ENCODE measurements at regions not wholly inside any gene's neighbourhood (a gene's known extent, or its start where the extent isn't known, plus 50 kb on each side); places are given as distances from the start of the nearest gene placed in this dataset.

DNA sequence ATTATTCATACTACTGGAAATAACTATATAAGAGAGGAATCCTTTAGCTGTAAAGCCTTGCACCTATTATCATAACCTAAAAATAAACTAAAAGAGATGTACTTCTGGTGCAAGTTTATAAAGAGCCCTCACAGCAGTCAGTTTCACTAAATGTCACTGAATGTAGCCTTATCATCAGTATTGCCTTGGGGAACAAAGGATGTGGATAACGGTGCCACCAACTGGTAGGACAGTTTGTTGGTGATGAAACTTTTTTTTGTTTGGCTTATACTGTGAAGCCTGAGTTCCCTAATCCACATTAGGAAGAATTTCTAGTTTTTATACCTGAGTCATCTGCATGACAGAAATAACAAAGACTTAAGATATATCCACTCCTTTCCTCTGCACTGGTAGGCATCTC lies 117.9 kb upstream of the COL1A2 start:
- H4K20me1 ChIP-seq (replicated peaks; ENCODE audit: insufficient read depth), result no peaks in the 10 kb centered on the region
- no peaks in the 10 kb centered on the region for H3K36me3 Mint-ChIP-seq (ENCODE audit: low read depth)
- H3F3A ChIP-seq (replicated peaks; ENCODE audit: low read depth), result no peaks in the 10 kb centered on the region
- H2AFZ ChIP-seq, result no peak overlapping the region
- H3K4me3 Mint-ChIP-seq, result no peak overlapping the region
- no peaks in the 10 kb centered on the region for H3K4me1 ChIP-seq (ENCODE audit: insufficient read depth)
- no peaks in the 10 kb centered on the region for H3K4me1 Mint-ChIP-seq
- peak; percentile 74 for ATAC-seq
- no peaks in the 10 kb centered on the region for H3K27me3 ChIP-seq (ENCODE audit: insufficient read depth)
- H3K27ac ChIP-seq (ENCODE audit: low read depth), result no peak overlapping the region
- H3K4me2 ChIP-seq, result no peak overlapping the region
- H3K27ac Mint-ChIP-seq, result no peak overlapping the region
- no peaks in the 10 kb centered on the region for H3K27me3 Mint-ChIP-seq (ENCODE audit: insufficient read depth, low read depth, poor library complexity)
- no peaks in the 10 kb centered on the region for H3K79me2 ChIP-seq (replicated peaks; ENCODE audit: insufficient read depth)
- no peaks in the 10 kb centered on the region for H3K36me3 ChIP-seq (ENCODE audit: insufficient read depth)
- no peaks in the 10 kb centered on the region for H3K9me2 ChIP-seq (ENCODE audit: insufficient read depth)
- no peak overlapping the region for H3K4me3 ChIP-seq
- no peak for TF ChIP-seq JUNB (IDR thresholded peaks at IDR 0.05; ENCODE audit: unreplicated experiment)
- TF ChIP-seq, protein P1, sequence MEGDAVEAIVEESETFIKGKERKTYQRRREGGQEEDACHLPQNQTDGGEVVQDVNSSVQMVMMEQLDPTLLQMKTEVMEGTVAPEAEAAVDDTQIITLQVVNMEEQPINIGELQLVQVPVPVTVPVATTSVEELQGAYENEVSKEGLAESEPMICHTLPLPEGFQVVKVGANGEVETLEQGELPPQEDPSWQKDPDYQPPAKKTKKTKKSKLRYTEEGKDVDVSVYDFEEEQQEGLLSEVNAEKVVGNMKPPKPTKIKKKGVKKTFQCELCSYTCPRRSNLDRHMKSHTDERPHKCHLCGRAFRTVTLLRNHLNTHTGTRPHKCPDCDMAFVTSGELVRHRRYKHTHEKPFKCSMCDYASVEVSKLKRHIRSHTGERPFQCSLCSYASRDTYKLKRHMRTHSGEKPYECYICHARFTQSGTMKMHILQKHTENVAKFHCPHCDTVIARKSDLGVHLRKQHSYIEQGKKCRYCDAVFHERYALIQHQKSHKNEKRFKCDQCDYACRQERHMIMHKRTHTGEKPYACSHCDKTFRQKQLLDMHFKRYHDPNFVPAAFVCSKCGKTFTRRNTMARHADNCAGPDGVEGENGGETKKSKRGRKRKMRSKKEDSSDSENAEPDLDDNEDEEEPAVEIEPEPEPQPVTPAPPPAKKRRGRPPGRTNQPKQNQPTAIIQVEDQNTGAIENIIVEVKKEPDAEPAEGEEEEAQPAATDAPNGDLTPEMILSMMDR (conservative IDR thresholded peaks at IDR 0.05; ENCODE audit: low read depth in 2 of 2), result peak; percentile 52 to 85
- DNase-seq (ENCODE audit: low spot score), result peak; percentile 62
- H3K9me3 Mint-ChIP-seq, result no peaks in the 10 kb centered on the region

DNA sequence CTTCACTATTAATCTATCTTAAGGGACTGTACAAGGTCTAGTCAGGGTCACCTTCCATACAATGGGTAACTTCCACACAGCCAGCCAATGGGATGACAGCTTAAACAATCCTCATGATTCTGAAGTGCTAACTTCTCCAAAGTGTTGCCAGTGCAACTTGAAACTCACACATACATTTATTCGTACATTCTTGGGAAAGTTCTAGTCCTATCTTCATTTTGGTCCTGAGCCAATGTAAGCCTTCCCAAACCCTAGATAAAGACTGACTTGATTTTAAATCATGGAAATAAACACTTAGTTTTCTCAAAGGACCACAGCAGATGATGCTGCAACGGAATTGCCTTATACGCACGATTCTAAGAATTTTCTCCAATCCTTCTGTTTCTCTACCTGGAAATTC lies 117.5 kb upstream of the COL1A2 start:
- H3K9me3 Mint-ChIP-seq, result no peaks in the 10 kb centered on the region
- H4K20me1 ChIP-seq (replicated peaks; ENCODE audit: insufficient read depth), result no peaks in the 10 kb centered on the region
- no peaks in the 10 kb centered on the region for H3K27me3 ChIP-seq (ENCODE audit: insufficient read depth)
- H3K4me2 ChIP-seq, result no peak overlapping the region
- TF ChIP-seq POLR2AphosphoS5 (IDR thresholded peaks at IDR 0.05; ENCODE audit: low read depth), result no peak
- TF ChIP-seq CREB1 (CRISPR knock-in tag; IDR thresholded peaks at IDR 0.05; ENCODE audit: low read depth), result no peak
- no peak overlapping the region for H3K4me3 ChIP-seq
- no peaks in the 10 kb centered on the region for H3K4me1 Mint-ChIP-seq
- H3K27ac Mint-ChIP-seq, result no peak overlapping the region
- no peak overlapping the region for H3K4me3 Mint-ChIP-seq
- H3K27me3 Mint-ChIP-seq (ENCODE audit: insufficient read depth, low read depth, poor library complexity), result no peaks in the 10 kb centered on the region
- H3K4me1 ChIP-seq (ENCODE audit: insufficient read depth), result no peaks in the 10 kb centered on the region
- no peaks in the 10 kb centered on the region for H3K79me2 ChIP-seq (replicated peaks; ENCODE audit: insufficient read depth)
- DNase-seq (ENCODE audit: low spot score) (no peak), ATAC-seq (no peak)
- no peaks in the 10 kb centered on the region for H3K9me2 ChIP-seq (ENCODE audit: insufficient read depth)
- H3K27ac ChIP-seq (ENCODE audit: low read depth), result no peak overlapping the region
- H2AFZ ChIP-seq, result no peak overlapping the region
- no peaks in the 10 kb centered on the region for H3K36me3 Mint-ChIP-seq (ENCODE audit: low read depth)
- no peaks in the 10 kb centered on the region for H3K36me3 ChIP-seq (ENCODE audit: insufficient read depth)
- no peaks in the 10 kb centered on the region for H3F3A ChIP-seq (replicated peaks; ENCODE audit: low read depth)

DNA sequence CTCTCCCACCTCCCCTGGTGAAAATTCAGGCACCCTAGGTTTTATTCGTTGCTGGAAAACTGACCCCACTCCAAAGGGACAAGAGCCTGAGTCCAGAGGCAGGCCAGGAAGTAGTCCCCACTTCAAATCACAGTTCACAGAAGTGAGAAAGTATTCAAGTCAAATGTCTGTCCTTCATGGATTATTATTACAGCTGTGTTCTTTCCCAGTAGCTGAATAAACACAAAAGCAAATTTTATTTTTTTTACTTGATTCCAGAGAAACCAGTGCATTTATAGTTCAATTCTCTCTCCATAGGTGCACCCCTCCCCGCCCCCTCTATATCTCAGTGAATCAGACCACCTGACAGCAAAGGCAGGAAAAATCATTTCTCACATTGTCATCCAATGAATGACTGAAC lies 113.8 kb upstream of the COL1A2 start:
- ATAC-seq, result no peak
- no peaks in the 10 kb centered on the region for H3K79me2 ChIP-seq (replicated peaks; ENCODE audit: insufficient read depth)
- Mint-ChIP-seq H3K27me3 (ENCODE audit: insufficient read depth, low read depth, poor library complexity) (no peaks in the 10 kb centered on the region), H3K36me3 (ENCODE audit: low read depth) (no peaks in the 10 kb centered on the region), H3K4me1 (no peaks in the 10 kb centered on the region), H3K9me3 (no peaks in the 10 kb centered on the region), H3K27ac (no peak overlapping the region), H3K4me3 (no peak overlapping the region)
- H3F3A ChIP-seq (replicated peaks; ENCODE audit: low read depth), result no peaks in the 10 kb centered on the region
- H3K4me3 ChIP-seq, result no peak overlapping the region
- no peak overlapping the region for H3K4me2 ChIP-seq
- H4K20me1 ChIP-seq (replicated peaks; ENCODE audit: insufficient read depth), result no peaks in the 10 kb centered on the region
- no peak overlapping the region for H2AFZ ChIP-seq
- no peaks in the 10 kb centered on the region for H3K36me3 ChIP-seq (ENCODE audit: insufficient read depth)
- no peak overlapping the region for H3K27ac ChIP-seq (ENCODE audit: low read depth)
- H3K4me1 ChIP-seq (ENCODE audit: insufficient read depth), result no peaks in the 10 kb centered on the region
- no peaks in the 10 kb centered on the region for H3K9me2 ChIP-seq (ENCODE audit: insufficient read depth)
- no peak for DNase-seq (ENCODE audit: low spot score)
- no peaks in the 10 kb centered on the region for H3K27me3 ChIP-seq (ENCODE audit: insufficient read depth)
- TF ChIP-seq ZNF331 (CRISPR knock-in tag; IDR thresholded peaks at IDR 0.05; ENCODE audit: low read depth) (no peak), JUNB (IDR thresholded peaks at IDR 0.05; ENCODE audit: unreplicated experiment) (no peak), EZH2 (IDR thresholded peaks at IDR 0.05; ENCODE audit: low read depth, unreplicated experiment) (no peak)
- TF ChIP-seq, protein P1 (conservative IDR thresholded peaks at IDR 0.05; ENCODE audit: low read depth in 2 of 2), result no peak
- TF ChIP-seq, protein P2, sequence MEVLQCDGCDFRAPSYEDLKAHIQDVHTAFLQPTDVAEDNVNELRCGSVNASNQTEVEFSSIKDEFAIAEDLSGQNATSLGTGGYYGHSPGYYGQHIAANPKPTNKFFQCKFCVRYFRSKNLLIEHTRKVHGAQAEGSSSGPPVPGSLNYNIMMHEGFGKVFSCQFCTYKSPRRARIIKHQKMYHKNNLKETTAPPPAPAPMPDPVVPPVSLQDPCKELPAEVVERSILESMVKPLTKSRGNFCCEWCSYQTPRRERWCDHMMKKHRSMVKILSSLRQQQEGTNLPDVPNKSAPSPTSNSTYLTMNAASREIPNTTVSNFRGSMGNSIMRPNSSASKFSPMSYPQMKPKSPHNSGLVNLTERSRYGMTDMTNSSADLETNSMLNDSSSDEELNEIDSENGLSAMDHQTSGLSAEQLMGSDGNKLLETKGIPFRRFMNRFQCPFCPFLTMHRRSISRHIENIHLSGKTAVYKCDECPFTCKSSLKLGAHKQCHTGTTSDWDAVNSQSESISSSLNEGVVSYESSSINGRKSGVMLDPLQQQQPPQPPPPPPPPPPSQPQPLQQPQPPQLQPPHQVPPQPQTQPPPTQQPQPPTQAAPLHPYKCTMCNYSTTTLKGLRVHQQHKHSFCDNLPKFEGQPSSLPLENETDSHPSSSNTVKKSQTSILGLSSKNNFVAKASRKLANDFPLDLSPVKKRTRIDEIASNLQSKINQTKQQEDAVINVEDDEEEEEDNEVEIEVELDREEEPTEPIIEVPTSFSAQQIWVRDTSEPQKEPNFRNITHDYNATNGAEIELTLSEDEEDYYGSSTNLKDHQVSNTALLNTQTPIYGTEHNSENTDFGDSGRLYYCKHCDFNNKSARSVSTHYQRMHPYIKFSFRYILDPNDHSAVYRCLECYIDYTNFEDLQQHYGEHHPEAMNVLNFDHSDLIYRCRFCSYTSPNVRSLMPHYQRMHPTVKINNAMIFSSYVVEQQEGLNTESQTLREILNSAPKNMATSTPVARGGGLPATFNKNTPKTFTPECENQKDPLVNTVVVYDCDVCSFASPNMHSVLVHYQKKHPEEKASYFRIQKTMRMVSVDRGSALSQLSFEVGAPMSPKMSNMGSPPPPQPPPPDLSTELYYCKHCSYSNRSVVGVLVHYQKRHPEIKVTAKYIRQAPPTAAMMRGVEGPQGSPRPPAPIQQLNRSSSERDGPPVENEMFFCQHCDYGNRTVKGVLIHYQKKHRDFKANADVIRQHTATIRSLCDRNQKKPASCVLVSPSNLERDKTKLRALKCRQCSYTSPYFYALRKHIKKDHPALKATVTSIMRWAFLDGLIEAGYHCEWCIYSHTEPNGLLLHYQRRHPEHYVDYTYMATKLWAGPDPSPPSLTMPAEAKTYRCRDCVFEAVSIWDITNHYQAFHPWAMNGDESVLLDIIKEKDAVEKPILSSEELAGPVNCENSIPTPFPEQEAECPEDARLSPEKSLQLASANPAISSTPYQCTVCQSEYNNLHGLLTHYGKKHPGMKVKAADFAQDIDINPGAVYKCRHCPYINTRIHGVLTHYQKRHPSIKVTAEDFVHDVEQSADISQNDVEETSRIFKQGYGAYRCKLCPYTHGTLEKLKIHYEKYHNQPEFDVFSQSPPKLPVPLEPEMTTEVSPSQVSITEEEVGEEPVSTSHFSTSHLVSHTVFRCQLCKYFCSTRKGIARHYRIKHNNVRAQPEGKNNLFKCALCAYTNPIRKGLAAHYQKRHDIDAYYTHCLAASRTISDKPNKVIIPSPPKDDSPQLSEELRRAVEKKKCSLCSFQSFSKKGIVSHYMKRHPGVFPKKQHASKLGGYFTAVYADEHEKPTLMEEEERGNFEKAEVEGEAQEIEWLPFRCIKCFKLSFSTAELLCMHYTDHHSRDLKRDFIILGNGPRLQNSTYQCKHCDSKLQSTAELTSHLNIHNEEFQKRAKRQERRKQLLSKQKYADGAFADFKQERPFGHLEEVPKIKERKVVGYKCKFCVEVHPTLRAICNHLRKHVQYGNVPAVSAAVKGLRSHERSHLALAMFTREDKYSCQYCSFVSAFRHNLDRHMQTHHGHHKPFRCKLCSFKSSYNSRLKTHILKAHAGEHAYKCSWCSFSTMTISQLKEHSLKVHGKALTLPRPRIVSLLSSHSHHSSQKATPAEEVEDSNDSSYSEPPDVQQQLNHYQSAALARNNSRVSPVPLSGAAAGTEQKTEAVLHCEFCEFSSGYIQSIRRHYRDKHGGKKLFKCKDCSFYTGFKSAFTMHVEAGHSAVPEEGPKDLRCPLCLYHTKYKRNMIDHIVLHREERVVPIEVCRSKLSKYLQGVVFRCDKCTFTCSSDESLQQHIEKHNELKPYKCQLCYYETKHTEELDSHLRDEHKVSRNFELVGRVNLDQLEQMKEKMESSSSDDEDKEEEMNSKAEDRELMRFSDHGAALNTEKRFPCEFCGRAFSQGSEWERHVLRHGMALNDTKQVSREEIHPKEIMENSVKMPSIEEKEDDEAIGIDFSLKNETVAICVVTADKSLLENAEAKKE (CRISPR knock-in tag; IDR thresholded peaks at IDR 0.05), result no peak
